ENCODE measurements at regions not wholly inside any gene's neighbourhood (a gene's known extent, or its start where the extent isn't known, plus 50 kb on each side); places are given as distances from the start of the nearest gene placed in this dataset.
"Not testable (repeated sequence)": the region's sequence is repeated elsewhere in the genome, so short reads cannot be mapped to it uniquely, and the experiment has no call there.

DNA sequence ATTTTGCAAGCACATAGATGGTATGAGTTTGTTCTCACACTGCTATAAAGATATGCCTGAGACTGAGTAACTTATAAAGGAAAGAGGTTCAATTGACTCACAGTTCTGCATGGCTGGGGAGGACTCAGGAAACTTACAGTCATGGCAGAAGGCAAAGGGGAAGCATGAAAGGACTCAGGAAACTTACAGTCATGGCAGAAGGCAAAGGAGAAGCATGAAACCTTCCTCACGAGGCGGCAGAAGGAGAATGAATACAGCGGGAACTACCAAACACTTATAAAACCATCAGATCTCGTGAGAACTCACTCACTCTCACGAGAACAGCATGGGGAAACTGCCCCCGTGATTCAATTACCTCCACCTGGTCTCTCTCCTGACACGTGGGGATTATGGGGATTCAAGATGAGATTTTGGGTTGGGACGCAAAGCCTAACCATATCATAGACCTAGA lies 101.9 kb upstream of the NCOR2 start:
- TF ChIP-seq, protein P1, sequence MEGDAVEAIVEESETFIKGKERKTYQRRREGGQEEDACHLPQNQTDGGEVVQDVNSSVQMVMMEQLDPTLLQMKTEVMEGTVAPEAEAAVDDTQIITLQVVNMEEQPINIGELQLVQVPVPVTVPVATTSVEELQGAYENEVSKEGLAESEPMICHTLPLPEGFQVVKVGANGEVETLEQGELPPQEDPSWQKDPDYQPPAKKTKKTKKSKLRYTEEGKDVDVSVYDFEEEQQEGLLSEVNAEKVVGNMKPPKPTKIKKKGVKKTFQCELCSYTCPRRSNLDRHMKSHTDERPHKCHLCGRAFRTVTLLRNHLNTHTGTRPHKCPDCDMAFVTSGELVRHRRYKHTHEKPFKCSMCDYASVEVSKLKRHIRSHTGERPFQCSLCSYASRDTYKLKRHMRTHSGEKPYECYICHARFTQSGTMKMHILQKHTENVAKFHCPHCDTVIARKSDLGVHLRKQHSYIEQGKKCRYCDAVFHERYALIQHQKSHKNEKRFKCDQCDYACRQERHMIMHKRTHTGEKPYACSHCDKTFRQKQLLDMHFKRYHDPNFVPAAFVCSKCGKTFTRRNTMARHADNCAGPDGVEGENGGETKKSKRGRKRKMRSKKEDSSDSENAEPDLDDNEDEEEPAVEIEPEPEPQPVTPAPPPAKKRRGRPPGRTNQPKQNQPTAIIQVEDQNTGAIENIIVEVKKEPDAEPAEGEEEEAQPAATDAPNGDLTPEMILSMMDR (IDR thresholded peaks at IDR 0.05 in 2 of 3, conservative IDR thresholded peaks at IDR 0.05 in 1 of 3; ENCODE audit: control insufficient read depth in 2 of 3, extremely low read depth in 1 of 3, insufficient read depth in 1 of 3, low read depth in 3 of 3, low read length in 3 of 3) = not testable (repeated sequence)
- not testable (repeated sequence) for TF ChIP-seq MTA3 (IDR thresholded peaks at IDR 0.05; ENCODE audit: borderline replicate concordance, low read length); ZNF274 (IDR thresholded peaks at IDR 0.05; ENCODE audit: insufficient read depth, insufficient read length); EZH2 (IDR thresholded peaks at IDR 0.05; ENCODE audit: borderline replicate concordance, control insufficient read depth, low read depth, low read length); CREB1 (IDR thresholded peaks at IDR 0.05; ENCODE audit: low read depth); POLR2A (IDR thresholded peaks at IDR 0.05; ENCODE audit: low read depth, low read length); YY1 (IDR thresholded peaks at IDR 0.05; ENCODE audit: low read depth, low read length); YBX1 (IDR thresholded peaks at IDR 0.05)
